ENCODE measurements at regions not wholly inside any gene's neighbourhood (a gene's known extent, or its start where the extent isn't known, plus 50 kb on each side); places are given as distances from the start of the nearest gene placed in this dataset.

- CTCF ChIA-PET = no interaction called here
- TF ChIP-seq CTCF (conservative IDR thresholded peaks at IDR 0.05; ENCODE audit: low read depth) = no peak
- no peak for DNase-seq (ENCODE audit: low spot score)
- POLR2A ChIA-PET (ENCODE audit: low non-redundant PET) = no interaction called here
- H3K27ac ChIP-seq = no peak overlapping the region
Measured at GRCh38 chr11:116384876-116385275, 387.9 kb downstream of the BUD13 start.

GRCh38 chr11:116384407-116384806 is 388.4 kb downstream of the BUD13 start:
- no peak overlapping the region for H3K27ac ChIP-seq
- ChIA-PET CTCF (interaction anchor here (0.5 kb wide), 1 partner anchor 13 kb away, joined by 3 read pairs; no protein-coding TSS in a partner anchor), POLR2A (ENCODE audit: low non-redundant PET) (no interaction called here)
- TF ChIP-seq CTCF (conservative IDR thresholded peaks at IDR 0.05; ENCODE audit: low read depth) = no peak
- DNase-seq (ENCODE audit: low spot score) = no peak

GRCh38 chr11:116379185-116379828 is 393.5 kb downstream of the BUD13 start:
- no peak for TF ChIP-seq CTCF (conservative IDR thresholded peaks at IDR 0.05; ENCODE audit: low read depth)
- DNase-seq (ENCODE audit: low spot score) = peak; percentile 26
- CTCF ChIA-PET = interaction anchor here (0.7 to 0.9 kb wide), 2 partner anchors 274 to 311 kb away, joined by 3 read pairs; no protein-coding TSS in a partner anchor
- POLR2A ChIA-PET (ENCODE audit: low non-redundant PET) = no interaction called here
- H3K27ac ChIP-seq = no peak overlapping the region

- ChIA-PET POLR2A (ENCODE audit: low non-redundant PET) (no interaction called here), CTCF (no interaction called here)
- no peak overlapping the region for H3K27ac ChIP-seq
- TF ChIP-seq CTCF (conservative IDR thresholded peaks at IDR 0.05; ENCODE audit: low read depth) = no peak
- DNase-seq (ENCODE audit: low spot score) = no peak
Measured at GRCh38 chr11:116376547-116376946, 396.2 kb downstream of the BUD13 start.

GRCh38 chr11:116376054-116376453 is 396.7 kb downstream of the BUD13 start:
- no peak overlapping the region for H3K27ac ChIP-seq
- TF ChIP-seq CTCF (conservative IDR thresholded peaks at IDR 0.05; ENCODE audit: low read depth) = no peak
- ChIA-PET CTCF (no interaction called here), POLR2A (ENCODE audit: low non-redundant PET) (no interaction called here)
- DNase-seq (ENCODE audit: low spot score) = no peak

- no peak for TF ChIP-seq CTCF (conservative IDR thresholded peaks at IDR 0.05; ENCODE audit: low read depth)
- POLR2A ChIA-PET (ENCODE audit: low non-redundant PET) = no interaction called here
- DNase-seq (ENCODE audit: low spot score) = no peak
- no peak overlapping the region for H3K27ac ChIP-seq
- CTCF ChIA-PET = no interaction called here
Measured at GRCh38 chr11:116375221-116375620, 397.6 kb downstream of the BUD13 start.
